GM12891 (cell line): ENCODE measurements at regions not wholly inside any gene's neighbourhood (a gene's known extent, or its start where the extent isn't known, plus 50 kb on each side); places are given as distances from the start of the nearest gene placed in this dataset.

Source experiments
- DNase-seq: peaks from one replicate; pipeline ENCODE4 v3.0.0; 2011; ENCODE audit warnings: low spot score; ENCODE audit not compliant: insufficient read length
- FAIRE-seq: peaks from 2 replicates; lab custom pipeline; 2011; peaks lifted over from hg19 to GRCh38; lab: Jason Lieb, UNC
- PAX5 ChIP-seq: IDR thresholded peaks from 2 replicates; pipeline ENCODE4 v1.6.1; 2011; ENCODE audit warnings: low read length, moderate library complexity, mild to moderate bottlenecking; ENCODE audit not compliant: insufficient read depth, severe bottlenecking
- POLR2A ChIP-seq: IDR thresholded peaks from 2 replicates; pipeline ENCODE4 v1.6.1; 2011; ENCODE audit warnings: low read depth, low read length, control low read depth
- POLR2AphosphoS5 ChIP-seq: IDR thresholded peaks from 2 replicates; pipeline ENCODE4 v1.6.1; 2011; ENCODE audit warnings: low read depth, low read length, control low read depth
- POU2F2 ChIP-seq: IDR thresholded peaks from 2 replicates; pipeline ENCODE4 v1.6.1; 2011; ENCODE audit warnings: low read depth, mild to moderate bottlenecking, control low read depth, low read length, moderate library complexity
- SPI1 ChIP-seq: IDR thresholded peaks from 2 replicates; pipeline ENCODE4 v1.6.1; 2011; ENCODE audit warnings: low read depth, low read length, control low read depth
- TAF1 ChIP-seq: IDR thresholded peaks from 2 replicates; pipeline ENCODE4 v1.6.1; 2011; ENCODE audit warnings: low read depth, low read length, control low read depth

GRCh38 chr4:187192266-187192665, 468.6 kb upstream of the FAT1 start:
- TF ChIP-seq POU2F2 (no peak), POLR2AphosphoS5 (no peak), TAF1 (no peak)
- FAIRE-seq (no peak), DNase-seq (no peak)

DNA sequence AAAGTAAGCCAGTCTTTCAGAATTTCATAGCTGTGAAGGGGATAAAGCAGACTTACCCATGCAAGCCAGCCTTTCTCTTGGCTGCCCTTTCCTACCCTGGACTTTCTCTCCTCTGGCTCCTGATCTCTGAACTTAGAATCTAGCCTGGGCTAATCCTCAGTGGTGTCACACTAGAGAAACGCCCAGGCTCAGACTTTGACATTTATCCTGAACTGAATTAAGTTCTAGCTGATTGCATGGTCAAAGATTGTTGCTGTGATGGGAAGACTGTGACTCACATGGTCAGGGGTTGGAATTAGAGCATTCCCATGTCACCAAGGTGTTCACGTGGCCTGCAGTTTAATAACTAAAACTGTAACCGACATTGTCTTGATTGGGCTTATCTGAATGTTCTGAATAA, 469.5 kb upstream of the FAT1 start:
- TF ChIP-seq TAF1 (no peak), SPI1 (no peak), POLR2A (no peak), POLR2AphosphoS5 (no peak), PAX5 (no peak), POU2F2 (no peak)
- FAIRE-seq (no peak), DNase-seq (no peak)

- DNase-seq (no peak), FAIRE-seq (no peak)
- TF ChIP-seq SPI1: no peak
- no peak for TF ChIP-seq POU2F2
- TF ChIP-seq POLR2AphosphoS5: no peak
- TF ChIP-seq POLR2A: no peak
- no peak for TF ChIP-seq TAF1
- no peak for TF ChIP-seq PAX5
These were observed 480.8 kb upstream of the FAT1 start for GRCh38 chr4:187204389-187204918.

- no peak for TF ChIP-seq SPI1
- TF ChIP-seq TAF1: no peak
- TF ChIP-seq POU2F2: no peak
- no peak for TF ChIP-seq POLR2A
- TF ChIP-seq PAX5: no peak
- TF ChIP-seq POLR2AphosphoS5: no peak
- no peak for FAIRE-seq
- no peak for DNase-seq
These were observed 484.3 kb upstream of the FAT1 start for GRCh38 chr4:187207931-187208330.

- FAIRE-seq: no peak
- DNase-seq: no peak
- TF ChIP-seq TAF1: no peak
- TF ChIP-seq SPI1: no peak
- TF ChIP-seq POLR2A: no peak
These were observed 485.0 kb upstream of the FAT1 start for GRCh38 chr4:187208651-187209050.

- DNase-seq (no peak), FAIRE-seq (no peak)
- no peak for TF ChIP-seq POLR2AphosphoS5
- TF ChIP-seq TAF1: no peak
- TF ChIP-seq PAX5: no peak
- TF ChIP-seq POU2F2: no peak
- no peak for TF ChIP-seq SPI1
- no peak for TF ChIP-seq POLR2A
These were observed 486.4 kb upstream of the FAT1 start for GRCh38 chr4:187209921-187210613.

- no peak for FAIRE-seq
- no peak for DNase-seq
- TF ChIP-seq TAF1 (no peak), POLR2AphosphoS5 (no peak), POU2F2 (no peak), SPI1 (no peak), PAX5 (no peak), POLR2A (no peak)
These were observed 488.9 kb upstream of the FAT1 start for GRCh38 chr4:187212446-187213080.

DNA sequence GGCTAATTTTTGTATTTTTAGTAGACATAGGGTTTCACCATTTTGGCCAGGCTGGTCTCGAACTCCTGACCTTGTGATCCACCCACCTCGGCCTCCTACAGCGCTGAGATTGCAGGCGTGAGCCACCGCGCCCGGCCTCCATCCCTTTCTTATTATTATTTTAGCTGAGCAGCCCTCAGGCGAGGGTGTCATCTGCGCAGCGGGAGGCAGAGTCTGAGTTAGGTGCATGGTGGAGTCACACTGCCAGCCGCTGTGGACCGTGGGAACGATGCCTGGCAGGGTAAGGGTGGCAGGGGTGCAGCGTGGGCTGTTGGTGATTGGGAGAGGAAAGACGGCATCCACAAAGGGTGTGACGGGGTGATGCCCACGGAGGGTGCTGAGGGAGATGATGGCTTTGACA, 491.8 kb upstream of the FAT1 start:
- TF ChIP-seq POLR2A: no peak
- TF ChIP-seq POU2F2: no peak
- TF ChIP-seq POLR2AphosphoS5: no peak
- no peak for TF ChIP-seq TAF1
- TF ChIP-seq SPI1: no peak
- no peak for DNase-seq
- no peak for FAIRE-seq

DNA sequence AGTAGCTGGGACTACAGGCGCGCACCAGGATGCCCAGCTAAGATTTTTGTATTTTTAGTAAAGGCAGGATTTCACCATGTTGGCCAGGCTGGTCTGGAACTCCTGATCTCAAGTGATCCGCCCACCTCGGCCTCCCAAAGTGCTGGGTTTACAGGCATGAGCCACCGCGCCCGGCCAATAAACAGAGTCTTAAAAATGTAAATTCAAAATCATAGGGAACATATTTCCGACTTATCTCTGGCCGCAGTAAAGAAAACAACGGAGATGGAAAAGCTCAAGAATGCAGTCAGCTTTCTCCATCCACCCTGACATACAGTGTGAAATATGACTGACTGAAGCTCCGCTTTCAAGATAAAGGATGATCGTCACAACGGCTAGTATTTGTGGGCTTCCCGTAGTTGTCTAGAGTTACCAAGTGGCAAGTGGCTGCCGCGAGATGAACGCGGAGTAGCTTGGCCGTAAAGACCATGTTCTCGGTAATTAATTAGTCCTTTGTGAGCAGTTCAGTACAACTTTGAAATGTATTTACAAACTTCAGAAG, 495.1 kb upstream of the FAT1 start:
- FAIRE-seq (no peak), DNase-seq (no peak)
- TF ChIP-seq POLR2AphosphoS5: no peak
- TF ChIP-seq POLR2A: no peak
- no peak for TF ChIP-seq TAF1
- TF ChIP-seq POU2F2: no peak
- TF ChIP-seq SPI1: no peak
- TF ChIP-seq PAX5: no peak

GRCh38 chr4:187224560-187224959, 500.9 kb upstream of the FAT1 start:
- FAIRE-seq (no peak), DNase-seq (no peak)
- TF ChIP-seq PAX5: no peak
- TF ChIP-seq POU2F2: no peak
- no peak for TF ChIP-seq SPI1
- TF ChIP-seq POLR2A: no peak
- TF ChIP-seq POLR2AphosphoS5: no peak
- no peak for TF ChIP-seq TAF1
